ENCODE measurements at regions not wholly inside any gene's neighbourhood (a gene's known extent, or its start where the extent isn't known, plus 50 kb on each side); places are given as distances from the start of the nearest gene placed in this dataset.
A peak's percentile ranks its signal among the peaks of the same experiment; 100 is the strongest.

DNA sequence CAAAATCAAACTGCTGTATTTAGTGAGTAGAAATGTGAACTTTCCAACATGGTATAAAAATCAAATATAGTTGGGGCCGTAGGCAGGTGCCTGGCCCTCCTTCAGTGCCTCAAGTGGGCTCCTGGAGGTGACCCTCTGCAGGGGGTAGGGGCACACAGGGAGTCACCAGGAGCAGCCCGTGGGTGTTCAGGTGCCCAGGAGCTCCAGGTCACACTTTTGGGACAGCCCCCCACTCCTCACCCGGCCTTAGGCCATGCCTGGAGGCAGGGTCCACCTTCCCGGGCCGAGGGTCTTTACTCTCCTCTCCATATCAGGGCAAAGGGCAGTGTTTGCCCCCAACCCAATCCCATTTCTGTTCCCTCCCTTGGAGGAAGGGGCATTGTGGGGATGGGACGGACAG is 108.0 kb upstream of the MTAP start:
- DNase-seq: no peak
- TF ChIP-seq, protein P1, sequence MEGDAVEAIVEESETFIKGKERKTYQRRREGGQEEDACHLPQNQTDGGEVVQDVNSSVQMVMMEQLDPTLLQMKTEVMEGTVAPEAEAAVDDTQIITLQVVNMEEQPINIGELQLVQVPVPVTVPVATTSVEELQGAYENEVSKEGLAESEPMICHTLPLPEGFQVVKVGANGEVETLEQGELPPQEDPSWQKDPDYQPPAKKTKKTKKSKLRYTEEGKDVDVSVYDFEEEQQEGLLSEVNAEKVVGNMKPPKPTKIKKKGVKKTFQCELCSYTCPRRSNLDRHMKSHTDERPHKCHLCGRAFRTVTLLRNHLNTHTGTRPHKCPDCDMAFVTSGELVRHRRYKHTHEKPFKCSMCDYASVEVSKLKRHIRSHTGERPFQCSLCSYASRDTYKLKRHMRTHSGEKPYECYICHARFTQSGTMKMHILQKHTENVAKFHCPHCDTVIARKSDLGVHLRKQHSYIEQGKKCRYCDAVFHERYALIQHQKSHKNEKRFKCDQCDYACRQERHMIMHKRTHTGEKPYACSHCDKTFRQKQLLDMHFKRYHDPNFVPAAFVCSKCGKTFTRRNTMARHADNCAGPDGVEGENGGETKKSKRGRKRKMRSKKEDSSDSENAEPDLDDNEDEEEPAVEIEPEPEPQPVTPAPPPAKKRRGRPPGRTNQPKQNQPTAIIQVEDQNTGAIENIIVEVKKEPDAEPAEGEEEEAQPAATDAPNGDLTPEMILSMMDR (IDR thresholded peaks at IDR 0.05): no peak
- no peak for TF ChIP-seq POLR2A (IDR thresholded peaks at IDR 0.05)
- no peaks in the 10 kb centered on the region for H3K27me3 ChIP-seq
- no peaks in the 10 kb centered on the region for H3K9me3 ChIP-seq
- intact Hi-C loops (cut with DNase I): no loop called here
- WGBS, 2 donors: 80 to 83% methylated on average over 6 of the region's 6 CpGs
- no peak overlapping the region for H3K27ac ChIP-seq
- no peaks in the 10 kb centered on the region for H3K36me3 ChIP-seq
- H3K4me1 ChIP-seq: no peaks in the 10 kb centered on the region
- no peak overlapping the region for H3K4me3 ChIP-seq (replicated peaks in 1 of 3)

DNA sequence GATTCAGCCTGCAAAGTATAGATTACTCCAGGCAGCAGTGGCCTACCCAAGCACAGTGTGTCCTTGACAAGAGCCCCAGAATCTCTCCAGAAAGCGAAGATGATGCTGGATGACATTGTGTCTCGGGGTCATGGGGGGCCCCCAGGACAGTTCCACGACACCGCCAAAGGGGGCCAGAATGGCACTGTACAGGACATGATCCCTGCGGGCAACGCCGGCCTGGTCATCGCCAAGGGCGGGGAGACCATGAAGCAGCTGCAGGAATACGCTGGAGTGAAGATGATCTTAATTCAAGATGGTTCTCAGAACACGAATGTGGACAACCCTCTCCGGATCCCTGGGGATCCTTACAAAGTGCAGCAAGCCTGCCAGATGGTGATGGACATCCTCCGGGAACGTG is 107.0 kb upstream of the MTAP start:
- 96 to 97% methylated on average over 8 to 14 of the region's 14 CpGs for WGBS, 2 donors
- Histone ChIP-seq H3K4me1 (no peaks in the 10 kb centered on the region), H3K27me3 (no peaks in the 10 kb centered on the region), H3K36me3 (no peaks in the 10 kb centered on the region), H3K4me3 (replicated peaks in 1 of 3) (no peak overlapping the region), H3K27ac (no peak overlapping the region), H3K9me3 (no peaks in the 10 kb centered on the region)
- intact Hi-C loops (cut with DNase I): no loop called here
- TF ChIP-seq, protein P1 (IDR thresholded peaks at IDR 0.05): no peak
- no peak for TF ChIP-seq POLR2A (IDR thresholded peaks at IDR 0.05)
- no peak for DNase-seq

GRCh38 chr9:21695874-21696341 is 106.5 kb upstream of the MTAP start:
- Histone ChIP-seq H3K9me3 (no peaks in the 10 kb centered on the region), H3K36me3 (no peaks in the 10 kb centered on the region), H3K27me3 (no peaks in the 10 kb centered on the region), H3K27ac (no peak overlapping the region), H3K4me1 (no peaks in the 10 kb centered on the region), H3K4me3 (replicated peaks in 1 of 3) (no peak overlapping the region)
- TF ChIP-seq POLR2A (IDR thresholded peaks at IDR 0.05): no peak
- TF ChIP-seq, protein P1 (IDR thresholded peaks at IDR 0.05): no peak
- intact Hi-C loops (cut with DNase I): no loop called here
- no peak for DNase-seq
- 95 to 97% methylated on average over 13 to 25 of the region's 25 CpGs for WGBS, 2 donors

DNA sequence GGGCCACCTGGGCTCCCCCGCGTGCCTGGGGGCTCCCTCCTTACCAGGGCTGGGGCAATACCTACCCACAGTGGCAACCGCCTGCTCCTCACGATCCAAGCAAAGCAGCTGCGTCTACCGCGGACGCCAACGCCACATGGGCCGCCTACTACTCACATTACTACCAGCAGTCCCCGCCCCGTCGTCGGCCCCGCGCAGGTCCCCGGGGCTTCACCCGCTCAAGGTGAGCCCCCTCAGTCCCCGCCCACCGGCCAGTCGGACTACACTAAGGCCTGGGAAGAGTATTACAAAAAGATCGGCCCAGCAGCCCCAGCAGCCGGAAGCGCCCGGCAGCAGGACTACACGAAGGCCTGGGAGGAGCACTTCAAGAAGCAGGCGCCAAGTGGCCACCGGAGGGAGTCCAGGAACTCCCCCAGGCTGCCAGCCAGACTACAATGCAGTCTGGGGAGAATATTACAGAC is 106.0 kb upstream of the MTAP start:
- TF ChIP-seq POLR2A (IDR thresholded peaks at IDR 0.05): no peak
- TF ChIP-seq, protein P1 (IDR thresholded peaks at IDR 0.05): no peak
- intact Hi-C loops (cut with DNase I): no loop called here
- DNase-seq: peak in 1 of 2 donors; percentile 12

DNA sequence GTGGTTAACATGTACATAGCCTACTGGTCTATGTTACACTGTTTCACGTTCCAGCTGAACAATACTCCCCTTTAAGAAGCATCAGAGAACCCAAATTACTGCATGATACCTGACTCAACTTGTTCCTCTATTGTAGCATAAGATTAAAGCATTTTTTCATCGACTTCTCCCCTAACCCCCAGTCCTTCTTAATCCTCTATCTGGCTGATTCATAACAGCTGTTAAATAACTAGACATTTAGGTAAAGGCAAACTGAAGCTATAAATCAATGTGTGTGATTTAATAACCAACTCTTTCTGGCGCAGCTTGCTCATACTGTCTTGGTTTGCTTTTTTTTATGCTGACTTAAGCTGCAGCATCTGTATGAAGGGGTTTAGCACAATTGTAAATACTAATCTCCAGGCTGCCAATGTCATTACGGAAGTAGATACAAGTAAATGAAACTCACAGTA is 94.2 kb upstream of the MTAP start:
- Histone ChIP-seq H3K36me3 (no peaks in the 10 kb centered on the region), H3K9me3 (no peaks in the 10 kb centered on the region), H3K27me3 (no peaks in the 10 kb centered on the region), H3K4me1 (no peaks in the 10 kb centered on the region), H3K4me3 (replicated peaks in 1 of 3) (no peak overlapping the region), H3K27ac (no peak overlapping the region)
- intact Hi-C loops (cut with DNase I): no loop called here
- TF ChIP-seq POLR2A (IDR thresholded peaks at IDR 0.05): no peak
- DNase-seq: no peak
- 81 to 85% methylated on average over 4 of the region's 4 CpGs for WGBS, 2 donors

More for the DNA sequence above, 106.0 kb upstream of the MTAP start:
- no peaks in the 10 kb centered on the region for H3K36me3 ChIP-seq
- H3K27ac ChIP-seq: no peak overlapping the region
- no peaks in the 10 kb centered on the region for H3K4me1 ChIP-seq
- WGBS, 2 donors: 57 to 61% methylated on average over 27 to 28 of the region's 28 CpGs
- H3K27me3 ChIP-seq: no peaks in the 10 kb centered on the region
- H3K4me3 ChIP-seq (replicated peaks in 1 of 3): no peak overlapping the region
- H3K9me3 ChIP-seq: no peaks in the 10 kb centered on the region
